Keratinocyte (primary cell): ENCODE measurements at regions not wholly inside any gene's neighbourhood (a gene's known extent, or its start where the extent isn't known, plus 50 kb on each side); places are given as distances from the start of the nearest gene placed in this dataset.

ENCODE experiments used
- DNase-seq: peaks from one replicate; pipeline ENCODE4 v3.0.0-alpha.2; 2011; ENCODE audit warnings: low read depth, missing footprints, low spot score
- FAIRE-seq: peaks from 2 replicates; lab custom pipeline; 2011; peaks lifted over from hg19 to GRCh38; lab: Jason Lieb, UNC
- H2AFZ ChIP-seq: 2 replicates; pipeline ENCODE4 v1.6.0; 2012; ENCODE audit warnings: low read length, control low read depth, inconsistent platforms; ENCODE audit not compliant: control insufficient read depth
- H3K27ac ChIP-seq: 2 replicates; pipeline ENCODE4 v1.5.1; 2011; ENCODE audit warnings: low read length; ENCODE audit not compliant: control insufficient read depth, insufficient read depth
- H3K27me3 ChIP-seq: 3 replicates; pipeline ENCODE4 v1.6.0; 2011; ENCODE audit warnings: low read length; ENCODE audit not compliant: control insufficient read depth, insufficient read depth; ENCODE audit errors: extremely low read depth
- H3K36me3 ChIP-seq, 2 experiments: 2 replicates in 1 of 2; 3 replicates in 1 of 2; pipeline ENCODE4 v1.5.1; 2011; ENCODE audit warnings: low read length in 2 of 2, mild to moderate bottlenecking in 1 of 2; ENCODE audit not compliant: control insufficient read depth in 2 of 2, insufficient read depth in 2 of 2; ENCODE audit errors: extremely low read depth in 1 of 2
- H3K4me1 ChIP-seq: 3 replicates; pipeline ENCODE4 v1.5.1; 2011; ENCODE audit warnings: low read length; ENCODE audit not compliant: control insufficient read depth, insufficient read depth; ENCODE audit errors: extremely low read depth
- H3K4me2 ChIP-seq: 3 replicates; pipeline ENCODE4 v1.6.0; 2011; ENCODE audit warnings: low read depth, low read length; ENCODE audit not compliant: control insufficient read depth, insufficient read depth; ENCODE audit errors: extremely low read depth
- H3K4me3 ChIP-seq, 3 experiments: fragments of 200-600 bp in 1 of 3; sonication (generic) in 1 of 3; 2 replicates in 2 of 3; 3 replicates in 1 of 3; pipeline ENCODE4 v1.5.1; 2011 to 2016; ENCODE audit warnings: low read length in 3 of 3, mild to moderate bottlenecking in 3 of 3, control low read depth in 2 of 3, inconsistent platforms in 1 of 3, low read depth in 1 of 3, mixed read lengths in 1 of 3, mixed run types in 1 of 3, moderate library complexity in 1 of 3; ENCODE audit not compliant: control insufficient read depth in 2 of 3, insufficient read depth in 2 of 3; ENCODE audit errors: extremely low read depth in 1 of 3
- H3K79me2 ChIP-seq: 2 replicates; pipeline ENCODE4 v1.6.0; 2012; ENCODE audit warnings: low read length; ENCODE audit not compliant: control insufficient read depth, insufficient read depth
- H3K9ac ChIP-seq: 3 replicates; pipeline ENCODE4 v1.6.0; 2011; ENCODE audit warnings: low read length; ENCODE audit not compliant: control insufficient read depth, insufficient read depth; ENCODE audit errors: extremely low read depth
- H3K9me1 ChIP-seq: 3 replicates; pipeline ENCODE4 v1.6.0; 2011; ENCODE audit warnings: low read length; ENCODE audit not compliant: control insufficient read depth, insufficient read depth; ENCODE audit errors: extremely low read depth
- H3K9me3 ChIP-seq: 2 replicates; pipeline ENCODE4 v1.5.1; 2012; ENCODE audit warnings: low read depth, low read length; ENCODE audit not compliant: control insufficient read depth
- H4K20me1 ChIP-seq: 3 replicates; pipeline ENCODE4 v1.6.0; 2011; ENCODE audit warnings: low read length; ENCODE audit not compliant: control insufficient read depth, insufficient read depth; ENCODE audit errors: extremely low read depth
- CTCF ChIP-seq, 3 experiments: IDR thresholded peaks in 1 of 3; conservative IDR thresholded peaks in 1 of 3; optimal IDR thresholded peaks in 1 of 3; 2 replicates in 2 of 3; 3 replicates in 1 of 3; pipeline versions ENCODE3 to v1.5.1; 2011; ENCODE audit warnings: low read length in 3 of 3, mild to moderate bottlenecking in 3 of 3, moderate library complexity in 2 of 3, control low read depth in 1 of 3, inconsistent platforms in 1 of 3; ENCODE audit not compliant: insufficient read depth in 2 of 3; ENCODE audit errors: extremely low read depth in 1 of 3
- EZH2 ChIP-seq: IDR thresholded peaks from one replicate; pipeline ENCODE4 v1.6.1; 2012; ENCODE audit warnings: inconsistent platforms, mild to moderate bottlenecking, low read length, moderate library complexity
- dilution Hi-C: fragments of 300-500 bp; cut with MboI; formaldehyde crosslinking; loops from one replicate; pipeline ENCODE4 v1.7.0; 2020; ENCODE audit warnings: low sequenced_read_pairs; ENCODE audit not compliant: extremely low pct_ligation_motif_present

GRCh38 chr10:3427950-3428354 is 255.4 kb upstream of the PITRM1 start:
- H3K79me2 ChIP-seq, result no peaks in the 10 kb centered on the region
- no peaks in the 10 kb centered on the region for H3K36me3 ChIP-seq
- no peaks in the 10 kb centered on the region for H3K27me3 ChIP-seq
- H3K9me3 ChIP-seq, result no peaks in the 10 kb centered on the region
- dilution Hi-C loops, result no loop called here
- H3K9me1 ChIP-seq, result no peaks in the 10 kb centered on the region
- TF ChIP-seq CTCF (optimal IDR thresholded peaks at IDR 0.05 in 1 of 3, IDR thresholded peaks at IDR 0.05 in 1 of 3, conservative IDR thresholded peaks at IDR 0.05 in 1 of 3; ENCODE audit: extremely low read depth in 1 of 3, insufficient read depth in 2 of 3, low read length in 3 of 3), result no peak
- TF ChIP-seq EZH2, result no peak
- H3K4me3 ChIP-seq, result no peak overlapping the region
- FAIRE-seq (no peak), DNase-seq (no peak)
- H3K27ac ChIP-seq, result no peak overlapping the region
- no peak overlapping the region for H3K4me2 ChIP-seq
- peaks cover 30% of the 10 kb centered on the region for H3K4me1 ChIP-seq
- no peak overlapping the region for H3K9ac ChIP-seq
- H4K20me1 ChIP-seq, result no peaks in the 10 kb centered on the region
- H2AFZ ChIP-seq, result no peak overlapping the region

- Histone ChIP-seq H3K9me1 (no peaks in the 10 kb centered on the region), H3K27ac (no peak overlapping the region), H3K4me2 (no peak overlapping the region), H3K27me3 (no peaks in the 10 kb centered on the region), H3K9me3 (no peaks in the 10 kb centered on the region), H3K9ac (no peak overlapping the region), H2AFZ (no peak overlapping the region), H3K79me2 (no peaks in the 10 kb centered on the region), H3K36me3 (no peaks in the 10 kb centered on the region), H4K20me1 (no peaks in the 10 kb centered on the region), H3K4me3 (no peak overlapping the region), H3K4me1 (peaks cover 30% of the 10 kb centered on the region)
- dilution Hi-C loops, result no loop called here
- DNase-seq (no peak), FAIRE-seq (no peak)
- TF ChIP-seq EZH2 (no peak), CTCF (optimal IDR thresholded peaks at IDR 0.05 in 1 of 3, IDR thresholded peaks at IDR 0.05 in 1 of 3, conservative IDR thresholded peaks at IDR 0.05 in 1 of 3; ENCODE audit: extremely low read depth in 1 of 3, insufficient read depth in 2 of 3, low read length in 3 of 3) (no peak)
Observed at GRCh38 chr10:3427347-3427746, 254.8 kb upstream of the PITRM1 start.
